Stimulated activated CD4-positive, alpha-beta T cell treated with anti-CD3 and anti-CD28 coated beads, Interleukin-1b, Interleukin-23, amount 100 ng/mL, for 48 hours (primary cell): ENCODE measurements at regions not wholly inside any gene's neighbourhood (a gene's known extent, or its start where the extent isn't known, plus 50 kb on each side); places are given as distances from the start of the nearest gene placed in this dataset.
"Not testable (repeated sequence)": the region's sequence is repeated elsewhere in the genome, so short reads cannot be mapped to it uniquely, and the experiment has no call there.

Source experiments
- DNase-seq: peaks from one replicate; pipeline ENCODE4 v3.0.0-alpha.2; 2020

GRCh38 chr1:229017091-229017490 is 253.8 kb upstream of the RAB4A start:
- no peak for DNase-seq

- no peak for DNase-seq
Observed at GRCh38 chr1:229018674-229019295, 252.1 kb upstream of the RAB4A start.

GRCh38 chr1:229019663-229020271 is 251.1 kb upstream of the RAB4A start:
- no peak for DNase-seq

GRCh38 chr1:229021034-229021433 is 249.9 kb upstream of the RAB4A start:
- not testable (repeated sequence) for DNase-seq

GRCh38 chr1:229022595-229023333 is 248.1 kb upstream of the RAB4A start:
- DNase-seq: no peak

GRCh38 chr1:229023651-229024300 is 247.1 kb upstream of the RAB4A start:
- DNase-seq: no peak

GRCh38 chr1:229024528-229025130 is 246.3 kb upstream of the RAB4A start:
- peak; percentile 17 for DNase-seq

- no peak for DNase-seq
Observed at GRCh38 chr1:229025576-229025975, 245.3 kb upstream of the RAB4A start.

GRCh38 chr1:229027158-229027557 is 243.8 kb upstream of the RAB4A start:
- DNase-seq: no peak

GRCh38 chr1:229027622-229028182 is 243.2 kb upstream of the RAB4A start:
- DNase-seq: peak; percentile 10

- DNase-seq: no peak
Observed at GRCh38 chr1:229028544-229028943, 242.4 kb upstream of the RAB4A start.

- no peak for DNase-seq
Observed at GRCh38 chr1:229028987-229029878, 241.7 kb upstream of the RAB4A start.

GRCh38 chr1:229029879-229030235 is 241.1 kb upstream of the RAB4A start:
- DNase-seq: no peak

GRCh38 chr1:229030630-229031029 is 240.3 kb upstream of the RAB4A start:
- DNase-seq: no peak

GRCh38 chr1:229031061-229031460 is 239.8 kb upstream of the RAB4A start:
- no peak for DNase-seq

GRCh38 chr1:229031481-229032341 is 239.2 kb upstream of the RAB4A start:
- no peak for DNase-seq

GRCh38 chr1:229032375-229032774 is 238.5 kb upstream of the RAB4A start:
- no peak for DNase-seq

GRCh38 chr1:229033480-229033879 is 237.4 kb upstream of the RAB4A start:
- no peak for DNase-seq

GRCh38 chr1:229034342-229034741 is 236.6 kb upstream of the RAB4A start:
- DNase-seq: no peak

GRCh38 chr1:229035054-229035747 is 235.7 kb upstream of the RAB4A start:
- peak; percentile 12 for DNase-seq
